ENCODE measurements at regions not wholly inside any gene's neighbourhood (a gene's known extent, or its start where the extent isn't known, plus 50 kb on each side); places are given as distances from the start of the nearest gene placed in this dataset.
A peak's percentile ranks its signal among the peaks of the same experiment; 100 is the strongest.

GRCh38 chr11:70627219-70627618, 228.9 kb downstream of the CTTN start:
- DNase-seq (ENCODE audit: low spot score), result no peak

DNA sequence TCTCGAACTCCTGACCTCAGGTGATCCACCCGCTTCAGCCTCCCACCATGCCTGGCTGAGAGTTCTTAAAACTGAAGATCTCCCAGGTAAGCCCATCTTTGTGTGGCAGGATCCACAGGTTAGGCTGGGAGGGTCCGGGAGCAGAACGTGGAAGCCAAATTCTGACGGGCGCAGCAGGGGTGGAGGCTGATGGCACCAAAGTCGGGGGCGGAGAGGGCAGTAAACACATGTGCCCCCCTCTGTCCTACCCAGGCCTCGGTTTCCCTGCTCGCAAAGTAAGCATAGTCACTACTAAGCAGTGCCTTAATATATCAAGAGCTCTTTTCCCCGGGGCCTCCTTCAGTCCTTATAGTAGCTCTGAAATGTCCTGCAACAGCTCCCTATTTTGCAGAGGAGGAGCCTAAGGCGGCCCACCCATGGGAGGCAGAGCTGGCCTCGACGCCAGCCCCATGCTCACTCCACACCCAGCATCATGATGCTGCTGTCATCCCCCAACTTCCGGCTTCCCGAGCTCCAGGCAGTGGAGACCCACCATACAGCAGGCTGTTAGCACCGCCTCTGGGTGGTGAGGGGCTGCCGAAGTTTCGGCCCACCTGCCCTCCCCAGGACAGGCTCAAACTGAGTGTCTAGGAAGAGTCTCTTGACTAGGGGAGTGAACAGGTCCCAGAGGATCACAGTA, 230.0 kb downstream of the CTTN start:
- no peak for DNase-seq (ENCODE audit: low spot score)

DNA sequence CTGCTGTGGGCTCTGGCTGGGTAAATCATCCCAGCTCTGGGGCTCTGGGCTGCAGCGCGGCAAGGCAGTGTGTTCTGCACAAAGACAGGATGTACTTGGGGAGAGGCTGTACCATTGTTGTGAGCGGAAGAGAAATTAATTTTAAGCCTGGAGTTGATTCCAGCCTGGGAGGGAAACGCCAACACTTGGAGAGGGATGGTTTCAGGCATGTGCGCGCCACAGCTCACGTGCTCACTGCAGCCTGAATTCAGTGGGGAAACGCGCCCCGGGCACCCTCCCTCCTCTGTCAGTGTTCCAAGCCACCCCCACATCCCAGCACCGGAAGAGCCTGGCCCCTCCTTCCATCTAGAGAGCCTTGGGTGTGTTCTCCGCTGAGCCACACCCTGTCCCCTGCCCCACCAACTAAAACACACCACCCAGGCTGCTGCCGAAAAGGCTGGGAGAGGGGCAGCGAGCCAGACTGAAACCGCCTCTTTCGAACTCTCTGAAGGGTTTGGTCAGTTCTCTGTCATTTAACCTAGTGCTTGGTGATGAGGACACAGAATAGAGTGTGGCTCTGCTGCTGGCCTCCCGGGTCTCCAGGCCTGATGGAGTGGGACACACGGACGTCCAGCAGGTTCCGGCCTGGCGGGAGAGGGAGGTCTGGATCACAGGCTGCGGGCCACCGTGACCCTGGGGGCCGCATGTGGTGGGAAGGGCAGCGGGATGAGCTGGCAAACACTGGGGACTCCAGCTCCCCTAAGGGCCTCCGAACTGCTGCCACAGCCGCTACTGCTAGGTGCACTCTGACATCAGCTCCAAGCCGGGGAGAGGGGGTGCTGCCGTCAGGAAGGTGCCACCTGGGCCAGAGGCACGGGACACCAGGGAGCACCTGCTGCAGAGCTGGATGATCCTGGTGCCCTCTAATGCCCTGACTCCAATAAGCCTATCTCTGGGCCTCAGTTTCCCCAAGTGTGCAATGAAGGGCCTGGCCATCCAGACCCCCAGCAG, 230.8 kb downstream of the CTTN start:
- no peak for DNase-seq (ENCODE audit: low spot score)

DNA sequence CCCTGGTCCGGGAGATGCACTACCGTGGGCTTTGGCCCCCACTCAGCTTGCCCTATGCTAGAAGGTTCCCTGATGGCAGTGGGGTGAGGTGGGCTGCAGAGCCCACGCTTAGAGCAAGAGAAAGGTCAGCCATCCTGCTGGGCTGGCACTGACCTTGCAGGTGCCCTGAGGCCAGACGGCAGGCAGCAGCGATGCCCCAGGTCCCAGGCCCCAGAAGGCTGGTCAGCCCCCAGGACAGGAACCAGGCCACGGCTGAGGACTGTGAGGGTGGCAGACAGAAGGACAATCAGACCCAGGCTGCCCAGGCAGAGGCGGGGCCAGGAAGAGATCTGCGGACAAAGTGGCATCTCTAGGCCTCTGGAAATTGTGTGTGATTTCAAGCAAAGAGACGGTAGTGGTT, 231.7 kb downstream of the CTTN start:
- DNase-seq (ENCODE audit: low spot score), result no peak

- DNase-seq (ENCODE audit: low spot score), result no peak
Measured at GRCh38 chr11:70630816-70631623, 232.7 kb downstream of the CTTN start.

DNA sequence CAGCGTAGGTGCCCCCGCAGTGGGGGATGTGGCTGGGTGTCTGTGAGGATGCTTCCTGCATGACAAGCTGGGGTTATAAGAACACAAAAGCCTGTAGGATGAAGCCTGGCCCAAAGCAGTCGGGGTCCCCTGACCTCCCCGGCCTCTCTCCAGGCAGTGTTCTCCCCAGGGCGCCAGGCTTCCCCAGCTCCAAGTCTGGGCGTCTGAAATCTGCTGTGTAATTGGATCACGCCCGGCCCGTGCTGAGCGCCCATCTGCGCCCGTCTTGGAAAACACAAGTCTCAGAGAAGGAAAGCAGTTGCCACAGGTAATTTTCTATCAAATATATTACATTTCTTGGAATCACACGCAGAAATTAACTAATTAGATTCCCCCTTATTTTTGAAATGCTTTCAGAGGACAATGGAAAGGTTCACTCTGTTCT, 233.3 kb downstream of the CTTN start:
- no peak for DNase-seq (ENCODE audit: low spot score)

- DNase-seq (ENCODE audit: low spot score), result no peak
Measured at GRCh38 chr11:70633610-70634009, 235.3 kb downstream of the CTTN start.

GRCh38 chr11:70636659-70637058, 238.3 kb downstream of the CTTN start:
- no peak for DNase-seq (ENCODE audit: low spot score)

GRCh38 chr11:70637186-70637800, 239.0 kb downstream of the CTTN start:
- DNase-seq (ENCODE audit: low spot score), result no peak

- peak; percentile 68 for DNase-seq (ENCODE audit: low spot score)
Measured at GRCh38 chr11:70637949-70638583, 239.7 kb downstream of the CTTN start.

- no peak for DNase-seq (ENCODE audit: low spot score)
Measured at GRCh38 chr11:70640408-70640807, 242.1 kb downstream of the CTTN start.

DNA sequence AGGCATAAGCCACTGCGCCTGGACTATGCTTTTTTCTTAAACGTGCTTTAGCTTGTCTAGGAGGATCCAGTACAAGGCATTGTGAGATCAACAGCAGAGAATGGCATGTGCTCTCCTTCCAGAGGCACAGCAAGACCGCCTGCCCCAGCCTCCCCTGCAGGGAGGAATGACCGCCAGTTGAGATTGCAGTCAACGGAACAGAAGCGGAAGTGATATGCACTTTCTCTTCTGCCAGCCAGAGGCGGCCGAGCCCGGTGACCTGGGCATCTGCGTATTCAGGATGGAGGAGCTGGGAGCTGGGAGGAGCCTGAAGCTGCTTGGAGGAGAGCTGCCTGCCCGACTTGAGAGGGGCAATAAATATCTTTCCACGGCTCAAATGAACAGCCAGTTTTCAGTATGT, 243.0 kb downstream of the CTTN start:
- DNase-seq (ENCODE audit: low spot score), result no peak

DNA sequence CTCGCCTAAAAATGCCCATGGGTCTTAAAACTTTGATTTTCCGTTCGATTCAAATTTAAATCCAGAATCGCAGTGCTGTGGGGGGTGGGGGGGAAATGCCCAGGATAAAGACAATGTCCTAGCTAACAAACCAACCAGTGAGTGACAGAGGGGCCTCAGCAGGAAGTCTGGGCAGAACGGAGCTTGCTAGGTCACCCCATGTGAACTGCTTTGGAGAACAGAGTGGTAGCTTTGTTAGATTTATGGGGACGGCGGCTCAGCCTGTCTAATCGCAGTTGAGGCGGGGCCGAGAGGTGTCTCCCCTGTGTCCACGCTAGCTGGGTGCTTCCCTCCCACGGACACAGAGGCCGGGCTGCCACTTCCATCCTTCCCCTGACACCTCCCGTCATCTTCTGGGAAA, 243.9 kb downstream of the CTTN start:
- no peak for DNase-seq (ENCODE audit: low spot score)

DNA sequence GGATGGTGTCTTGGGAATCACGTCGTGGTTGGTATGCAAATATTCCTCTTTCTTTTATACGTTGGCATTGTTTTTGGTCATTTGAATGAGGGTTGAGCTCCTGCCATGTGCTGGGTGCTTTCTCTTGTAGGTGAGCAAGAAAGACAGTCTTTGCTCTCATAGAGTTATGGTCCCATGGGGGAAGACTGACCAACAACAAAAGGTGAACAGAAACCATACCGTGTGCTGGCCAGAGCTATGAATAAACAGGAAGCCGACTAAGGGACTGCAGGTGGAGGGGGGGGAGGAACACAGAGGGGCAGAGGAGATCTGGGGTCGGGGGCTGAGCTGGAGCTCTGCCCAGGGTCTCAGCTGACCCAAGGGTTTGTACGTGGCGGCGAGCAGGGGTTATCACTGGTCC, 245.3 kb downstream of the CTTN start:
- DNase-seq (ENCODE audit: low spot score), result no peak

DNA sequence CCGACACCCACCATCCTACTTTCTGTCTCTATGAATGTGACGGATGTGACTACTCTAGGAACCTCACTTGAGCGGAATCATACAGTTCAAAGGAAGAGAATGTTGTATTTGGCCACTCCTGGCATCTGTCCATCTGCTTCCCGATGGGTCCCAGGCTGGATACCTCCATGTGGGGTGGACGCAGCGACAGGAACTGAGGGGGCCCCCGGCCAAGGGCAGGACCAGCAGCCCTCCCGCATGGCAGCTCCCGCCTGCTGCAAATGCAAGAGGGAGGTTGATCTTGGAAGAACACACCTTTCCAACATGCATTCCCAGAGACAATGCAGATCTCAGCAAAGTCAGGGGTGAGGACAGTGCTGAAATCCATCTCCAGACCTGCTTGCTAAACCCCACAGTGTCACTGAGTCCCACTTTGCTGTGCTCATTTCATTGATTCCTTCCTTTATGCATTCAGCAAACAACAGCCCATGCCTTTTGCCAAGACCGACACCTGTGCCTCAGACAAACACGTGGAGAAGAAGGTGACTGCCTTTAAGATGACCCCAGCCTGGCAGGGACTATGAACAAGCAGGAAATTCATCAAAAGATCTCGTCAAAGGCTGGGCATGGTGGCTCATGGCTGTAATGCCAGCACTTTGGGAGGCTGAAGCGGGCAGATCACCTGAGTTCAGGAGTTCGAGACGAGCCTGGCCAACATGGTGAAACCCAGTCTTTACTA, 246.2 kb downstream of the CTTN start:
- DNase-seq (ENCODE audit: low spot score), result no peak

DNA sequence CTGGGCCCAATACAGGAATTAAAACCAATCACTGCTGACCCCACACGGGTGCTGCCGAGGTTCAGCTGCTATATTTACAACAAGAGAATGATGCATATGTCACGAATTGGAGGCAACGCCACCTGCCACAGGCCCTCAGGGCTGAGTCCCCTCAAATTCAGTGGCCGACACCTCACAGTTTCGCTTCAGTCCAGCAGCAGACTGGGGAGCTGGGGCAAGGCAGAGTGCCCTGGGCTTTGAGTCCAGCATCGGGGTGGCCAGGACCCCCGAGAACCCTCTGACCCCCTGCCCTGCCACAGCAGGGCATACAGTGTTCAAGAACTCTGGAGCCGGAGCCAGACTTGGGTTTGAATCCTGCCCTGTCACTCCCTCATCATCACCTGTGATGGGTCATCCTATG, 247.2 kb downstream of the CTTN start:
- DNase-seq (ENCODE audit: low spot score), result no peak

DNA sequence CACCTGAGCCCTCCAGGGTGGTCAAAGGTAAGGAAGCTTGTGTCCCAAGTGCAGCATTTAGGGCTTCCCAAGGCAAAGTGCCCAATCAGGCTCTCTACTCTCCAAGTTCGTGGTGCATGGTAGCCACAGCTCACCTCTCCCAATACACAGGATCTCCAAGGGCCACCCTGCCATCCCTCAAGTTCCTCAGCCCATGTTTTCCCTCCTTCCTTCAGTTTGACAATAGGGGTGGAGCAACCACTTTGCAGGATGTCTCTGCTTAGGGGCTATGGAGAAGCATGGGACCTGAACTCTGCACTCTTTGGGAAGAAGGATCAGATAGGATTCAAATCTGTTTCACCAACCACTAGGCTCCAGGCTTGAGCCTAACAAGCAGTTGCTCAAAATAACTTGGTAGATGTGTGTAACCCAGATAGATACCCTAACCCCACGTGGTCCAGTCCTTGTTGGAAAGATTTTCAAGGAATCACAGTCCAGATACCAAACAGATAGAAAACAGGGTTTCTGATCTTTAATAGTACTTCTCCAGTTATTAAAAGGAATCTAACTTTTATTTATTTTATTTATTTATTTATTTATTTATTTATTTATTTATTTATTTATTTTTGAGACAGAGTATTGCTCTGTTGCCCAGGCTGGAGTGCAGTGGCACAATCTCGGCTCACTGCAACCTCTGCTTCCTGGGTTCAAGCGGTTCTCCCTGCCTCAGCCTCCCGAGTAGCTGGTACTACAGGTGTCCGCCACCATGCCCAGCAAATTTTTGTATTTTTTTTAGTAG, 248.1 kb downstream of the CTTN start:
- DNase-seq (ENCODE audit: low spot score), result no peak

DNA sequence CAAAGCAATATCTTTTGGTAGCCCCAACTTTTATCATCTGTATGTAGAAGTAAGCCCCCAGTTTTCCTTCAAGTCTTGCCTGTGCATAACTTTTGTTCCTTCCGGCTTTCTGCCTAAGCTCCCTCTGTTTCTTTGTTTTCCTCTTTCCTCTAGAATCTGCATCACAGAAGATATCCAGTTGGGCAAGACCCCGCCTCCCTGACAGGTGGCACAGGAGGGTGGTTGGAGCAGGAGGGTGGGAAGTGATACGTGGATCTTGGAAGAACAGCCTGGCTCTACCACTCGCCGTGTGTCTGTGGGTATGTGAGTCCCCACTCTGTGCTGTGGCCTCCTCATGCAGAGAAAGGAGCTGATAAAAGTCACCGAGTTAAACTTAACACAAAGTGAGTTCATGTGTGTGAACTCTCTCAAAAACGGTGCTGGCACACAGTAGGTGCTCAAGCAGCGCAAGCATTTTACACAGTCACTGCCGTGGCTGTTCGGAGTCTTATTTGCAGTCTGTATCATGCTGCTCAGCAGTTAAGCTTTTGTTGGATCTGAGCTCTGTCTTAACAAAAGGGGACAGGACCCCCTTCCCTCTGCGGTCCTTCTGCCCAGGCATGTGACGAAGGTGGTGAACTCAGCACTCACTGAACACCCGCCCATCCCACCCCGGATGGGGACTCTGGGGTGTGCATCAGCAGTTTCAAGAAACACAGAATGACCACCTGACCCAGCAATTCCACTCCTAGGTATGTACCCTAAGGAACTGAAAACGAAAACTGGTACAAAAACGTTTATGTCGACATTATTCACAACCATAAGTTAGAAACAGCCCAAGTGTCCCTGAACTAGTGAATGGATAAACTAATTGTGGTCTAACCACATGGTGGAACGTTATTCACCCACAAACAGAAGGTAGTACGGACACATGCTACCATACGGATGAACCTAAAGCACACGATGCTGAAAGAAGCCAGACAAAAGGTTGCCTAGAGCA, 249.1 kb downstream of the CTTN start:
- DNase-seq (ENCODE audit: low spot score), result no peak

All from ecto neural progenitor cell (in vitro differentiated cells).